Sigmoid colon (tissue), 4 donors: ENCODE measurements at regions not wholly inside any gene's neighbourhood (a gene's known extent, or its start where the extent isn't known, plus 50 kb on each side); places are given as distances from the start of the nearest gene placed in this dataset.

ENCODE experiments used
- POLR2A ChIP-seq, 2 donors: fragments of 450-650 bp; IDR thresholded peaks; one replicate each; pipeline ENCODE4 v1.6.1; 2016; ENCODE audit warnings: antibody characterized with exemption in 2 of 2, mild to moderate bottlenecking in 2 of 2, moderate library complexity in 2 of 2
- POLR2AphosphoS5 ChIP-seq, 4 donors: sonication (generic); formaldehyde crosslinking; IDR thresholded peaks; one replicate each; pipeline ENCODE4 v1.6.1; 2017; ENCODE audit warnings: antibody characterized with exemption in 4 of 4
- TF ChIP-seq, protein P1 (sequence below), 4 experiments: fragments of 450-650 bp in 3 of 4; fragments of 200-600 bp in 1 of 4; IDR thresholded peaks; one replicate each; pipeline ENCODE4 v1.5.1; 2016 to 2019; ENCODE audit warnings: antibody characterized with exemption in 4 of 4, mild to moderate bottlenecking in 3 of 4, moderate library complexity in 2 of 4

DNA sequence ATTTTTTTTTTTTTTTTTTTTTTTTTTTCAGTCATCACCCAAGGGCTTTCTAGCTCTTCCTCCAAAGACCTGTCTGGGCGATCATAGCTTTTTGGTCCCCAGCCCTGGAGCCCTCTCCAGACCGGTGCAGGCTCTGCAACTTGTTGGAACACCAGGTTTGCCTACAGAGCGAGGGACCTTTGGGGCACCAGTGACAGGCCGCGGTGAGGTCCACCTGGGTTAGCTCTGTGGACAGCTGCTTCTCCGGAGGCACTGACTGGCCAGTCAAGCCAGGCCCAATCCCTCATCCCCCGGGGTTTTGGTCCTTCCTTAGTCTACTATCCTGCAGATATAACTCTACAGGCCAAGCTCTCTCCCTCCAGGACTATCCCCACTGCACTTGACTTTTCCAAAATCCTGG is 86.8 kb upstream of the SMNDC1 start:
- TF ChIP-seq, protein P1, sequence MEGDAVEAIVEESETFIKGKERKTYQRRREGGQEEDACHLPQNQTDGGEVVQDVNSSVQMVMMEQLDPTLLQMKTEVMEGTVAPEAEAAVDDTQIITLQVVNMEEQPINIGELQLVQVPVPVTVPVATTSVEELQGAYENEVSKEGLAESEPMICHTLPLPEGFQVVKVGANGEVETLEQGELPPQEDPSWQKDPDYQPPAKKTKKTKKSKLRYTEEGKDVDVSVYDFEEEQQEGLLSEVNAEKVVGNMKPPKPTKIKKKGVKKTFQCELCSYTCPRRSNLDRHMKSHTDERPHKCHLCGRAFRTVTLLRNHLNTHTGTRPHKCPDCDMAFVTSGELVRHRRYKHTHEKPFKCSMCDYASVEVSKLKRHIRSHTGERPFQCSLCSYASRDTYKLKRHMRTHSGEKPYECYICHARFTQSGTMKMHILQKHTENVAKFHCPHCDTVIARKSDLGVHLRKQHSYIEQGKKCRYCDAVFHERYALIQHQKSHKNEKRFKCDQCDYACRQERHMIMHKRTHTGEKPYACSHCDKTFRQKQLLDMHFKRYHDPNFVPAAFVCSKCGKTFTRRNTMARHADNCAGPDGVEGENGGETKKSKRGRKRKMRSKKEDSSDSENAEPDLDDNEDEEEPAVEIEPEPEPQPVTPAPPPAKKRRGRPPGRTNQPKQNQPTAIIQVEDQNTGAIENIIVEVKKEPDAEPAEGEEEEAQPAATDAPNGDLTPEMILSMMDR (IDR thresholded peaks at IDR 0.05): no peak
- TF ChIP-seq POLR2AphosphoS5 (IDR thresholded peaks at IDR 0.05) (no peak), POLR2A (IDR thresholded peaks at IDR 0.05) (no peak)
